ENCODE measurements at regions not wholly inside any gene's neighbourhood (a gene's known extent, or its start where the extent isn't known, plus 50 kb on each side); places are given as distances from the start of the nearest gene placed in this dataset.

- H3K9me1 ChIP-seq (ENCODE audit: control insufficient read depth, insufficient read depth, low read length), result no peaks in the 10 kb centered on the region
- ATAC-seq (no peak), DNase-seq (ENCODE audit: extremely low read depth in 1 of 4, low spot score in 3 of 4) (no peak), FAIRE-seq (no peak)
- ChIA-PET POLR2A (no interaction called here), CTCF (ENCODE audit: low intra/inter-chr PET ratio) (no interaction called here)
- no peak overlapping the region for H3K27ac ChIP-seq (ENCODE audit: extremely low read depth, low read depth, low read length)
- no peaks in the 10 kb centered on the region for H3K79me2 ChIP-seq (ENCODE audit: control insufficient read depth, insufficient read depth, low read length)
- H3K4me2 ChIP-seq (ENCODE audit: insufficient read depth, low read length), result no peak overlapping the region
- H3K27me3 ChIP-seq (ENCODE audit: control insufficient read depth in 2 of 2, insufficient read depth in 2 of 2, low read length in 2 of 2), result no peaks in the 10 kb centered on the region
- no peak overlapping the region for H3K9ac ChIP-seq (ENCODE audit: insufficient read depth in 1 of 2, low read depth in 2 of 2, low read length in 2 of 2)
- intact Hi-C loops (cut with micrococcal nuclease) (no loop called here), in situ Hi-C loops (cut with MboI) (no loop called here)
- no peak overlapping the region for H2AFZ ChIP-seq (ENCODE audit: low read depth, low read length)
- H3K9me3 ChIP-seq (replicated peaks; ENCODE audit: control insufficient read depth, insufficient read depth, low read depth, low read length), result no peaks in the 10 kb centered on the region
- H4K20me1 ChIP-seq (replicated peaks; ENCODE audit: control insufficient read depth, insufficient read depth, low read length), result no peaks in the 10 kb centered on the region
- BruUV-seq (replicated peaks), result no TSS peak
- no peak overlapping the region for H3K4me3 ChIP-seq
- TF ChIP-seq SAFB2 (IDR thresholded peaks at IDR 0.05; ENCODE audit: borderline replicate concordance, low read depth, low read length, severe bottlenecking) (no peak), ZNF655 (CRISPR knock-in tag; IDR thresholded peaks at IDR 0.05) (no peak), RBM14 (IDR thresholded peaks at IDR 0.05; ENCODE audit: borderline replicate concordance, insufficient read depth, low read depth, low read length) (no peak), MCM7 (IDR thresholded peaks at IDR 0.05) (no peak), GABPB2 (CRISPR knock-in tag; conservative IDR thresholded peaks at IDR 0.05) (no peak), ZNF431 (CRISPR knock-in tag; IDR thresholded peaks at IDR 0.05) (no peak), BHLHE40 (IDR thresholded peaks at IDR 0.05; ENCODE audit: low read length) (no peak), ZNF639 (CRISPR knock-in tag; conservative IDR thresholded peaks at IDR 0.05 in 1 of 2, IDR thresholded peaks at IDR 0.05 in 1 of 2) (no peak), KAT2B (IDR thresholded peaks at IDR 0.05; ENCODE audit: low read depth, low read length) (no peak), POLR3A (IDR thresholded peaks at IDR 0.05; ENCODE audit: borderline replicate concordance, extremely low read depth, insufficient read depth, insufficient read length) (no peak), FIP1L1 (IDR thresholded peaks at IDR 0.05; ENCODE audit: low read depth, low read length, poor library complexity, severe bottlenecking) (no peak), MLX (CRISPR knock-in tag; conservative IDR thresholded peaks at IDR 0.05) (no peak), RAD21 (CRISPR knock-in tag; conservative IDR thresholded peaks at IDR 0.05 in 1 of 2, IDR thresholded peaks at IDR 0.05 in 1 of 2) (no peak), STAG1 (CRISPR knock-in tag; IDR thresholded peaks at IDR 0.05; ENCODE audit: borderline replicate concordance) (no peak), IRF1 (CRISPR knock-in tag; IDR thresholded peaks at IDR 0.05; ENCODE audit: borderline replicate concordance) (no peak), RBFOX2 (IDR thresholded peaks at IDR 0.05; ENCODE audit: low read depth, low read length) (no peak)
- WGBS (ENCODE audit: insufficient coverage, low coverage, missing lambda C conversion rate), result 0% methylated on average over 1 of the region's 1 CpG
- no peaks in the 10 kb centered on the region for H3K4me1 ChIP-seq (replicated peaks in 1 of 2; ENCODE audit: control insufficient read depth in 2 of 2, insufficient read depth in 2 of 2, low read length in 2 of 2)
- no peaks in the 10 kb centered on the region for H3K36me3 ChIP-seq (ENCODE audit: control insufficient read depth, insufficient read depth, low read length)
Measured at GRCh38 chr9:16082796-16083195, 530.0 kb downstream of the CCDC171 start.

Data from K562 (cell line).